ENCODE measurements at regions not wholly inside any gene's neighbourhood (a gene's known extent, or its start where the extent isn't known, plus 50 kb on each side); places are given as distances from the start of the nearest gene placed in this dataset.

- Histone ChIP-seq H3K4me3 (ENCODE audit: low read length in 3 of 3) (no peak overlapping the region), H3K4me1 (ENCODE audit: control insufficient read depth in 3 of 3, insufficient read depth in 3 of 3, low read length in 3 of 3) (no peaks in the 10 kb centered on the region), H3K36me3 (ENCODE audit: control insufficient read depth in 3 of 3, insufficient read depth in 3 of 3, low read length in 3 of 3) (no peaks in the 10 kb centered on the region), H3K27me3 (ENCODE audit: control insufficient read depth in 3 of 3, insufficient read depth in 3 of 3, low read length in 3 of 3) (no peaks in the 10 kb centered on the region), H3K27ac (ENCODE audit: low read depth, low read length) (no peak overlapping the region), H3K9ac (ENCODE audit: low read depth in 1 of 3, low read length in 3 of 3) (no peak overlapping the region), H3K9me3 (ENCODE audit: control insufficient read depth in 3 of 3, low read length in 3 of 3) (peaks cover 0 to 5% (median 0%) of the 10 kb centered on the region in 3 donors)
Observed at GRCh38 chr5:104650313-104651055, 1087.9 kb upstream of the NUDT12 start.

- Histone ChIP-seq H3K27ac (ENCODE audit: low read depth, low read length) (no peak overlapping the region), H3K4me1 (ENCODE audit: control insufficient read depth in 3 of 3, insufficient read depth in 3 of 3, low read length in 3 of 3) (no peaks in the 10 kb centered on the region), H3K4me3 (ENCODE audit: low read length in 3 of 3) (no peak overlapping the region), H3K9ac (ENCODE audit: low read depth in 1 of 3, low read length in 3 of 3) (no peak overlapping the region), H3K9me3 (ENCODE audit: control insufficient read depth in 3 of 3, low read length in 3 of 3) (no peaks in the 10 kb centered on the region), H3K27me3 (ENCODE audit: control insufficient read depth in 3 of 3, insufficient read depth in 3 of 3, low read length in 3 of 3) (no peaks in the 10 kb centered on the region), H3K36me3 (ENCODE audit: control insufficient read depth in 3 of 3, insufficient read depth in 3 of 3, low read length in 3 of 3) (no peaks in the 10 kb centered on the region)
Observed at GRCh38 chr5:104646416-104646815, 1083.8 kb upstream of the NUDT12 start.

GRCh38 chr5:104643320-104643719 is 1080.7 kb upstream of the NUDT12 start:
- Histone ChIP-seq H3K27ac (ENCODE audit: low read depth, low read length) (no peak overlapping the region), H3K36me3 (ENCODE audit: control insufficient read depth in 3 of 3, insufficient read depth in 3 of 3, low read length in 3 of 3) (no peaks in the 10 kb centered on the region), H3K9ac (ENCODE audit: low read depth in 1 of 3, low read length in 3 of 3) (no peak overlapping the region), H3K4me3 (ENCODE audit: low read length in 3 of 3) (no peak overlapping the region), H3K4me1 (ENCODE audit: control insufficient read depth in 3 of 3, insufficient read depth in 3 of 3, low read length in 3 of 3) (no peaks in the 10 kb centered on the region), H3K9me3 (ENCODE audit: control insufficient read depth in 3 of 3, low read length in 3 of 3) (no peaks in the 10 kb centered on the region), H3K27me3 (ENCODE audit: control insufficient read depth in 3 of 3, insufficient read depth in 3 of 3, low read length in 3 of 3) (no peaks in the 10 kb centered on the region)

GRCh38 chr5:104635227-104635626 is 1072.6 kb upstream of the NUDT12 start:
- Histone ChIP-seq H3K9ac (ENCODE audit: low read depth in 1 of 3, low read length in 3 of 3) (no peak overlapping the region), H3K27me3 (ENCODE audit: control insufficient read depth in 3 of 3, insufficient read depth in 3 of 3, low read length in 3 of 3) (no peaks in the 10 kb centered on the region)

GRCh38 chr5:104628911-104629310 is 1066.3 kb upstream of the NUDT12 start:
- Histone ChIP-seq H3K9ac (ENCODE audit: low read depth in 1 of 3, low read length in 3 of 3) (no peak overlapping the region), H3K4me3 (ENCODE audit: low read length in 3 of 3) (no peak overlapping the region), H3K27ac (ENCODE audit: low read depth, low read length) (no peak overlapping the region), H3K4me1 (ENCODE audit: control insufficient read depth in 3 of 3, insufficient read depth in 3 of 3, low read length in 3 of 3) (no peaks in the 10 kb centered on the region), H3K36me3 (ENCODE audit: control insufficient read depth in 3 of 3, insufficient read depth in 3 of 3, low read length in 3 of 3) (no peaks in the 10 kb centered on the region), H3K9me3 (ENCODE audit: control insufficient read depth in 3 of 3, low read length in 3 of 3) (no peaks in the 10 kb centered on the region), H3K27me3 (ENCODE audit: control insufficient read depth in 3 of 3, insufficient read depth in 3 of 3, low read length in 3 of 3) (no peaks in the 10 kb centered on the region)

More at GRCh38 chr5:104635227-104635626, 1072.6 kb upstream of the NUDT12 start:
- H3K27ac ChIP-seq (ENCODE audit: low read depth, low read length), result no peak overlapping the region
- no peaks in the 10 kb centered on the region for H3K36me3 ChIP-seq (ENCODE audit: control insufficient read depth in 3 of 3, insufficient read depth in 3 of 3, low read length in 3 of 3)
- H3K4me3 ChIP-seq (ENCODE audit: low read length in 3 of 3), result no peak overlapping the region
- H3K4me1 ChIP-seq (ENCODE audit: control insufficient read depth in 3 of 3, insufficient read depth in 3 of 3, low read length in 3 of 3), result no peaks in the 10 kb centered on the region
- H3K9me3 ChIP-seq (ENCODE audit: control insufficient read depth in 3 of 3, low read length in 3 of 3), result no peaks in the 10 kb centered on the region

GRCh38 chr5:104626122-104626521 is 1063.5 kb upstream of the NUDT12 start:
- Histone ChIP-seq H3K4me1 (ENCODE audit: control insufficient read depth in 3 of 3, insufficient read depth in 3 of 3, low read length in 3 of 3) (no peaks in the 10 kb centered on the region), H3K9ac (ENCODE audit: low read depth in 1 of 3, low read length in 3 of 3) (no peak overlapping the region), H3K9me3 (ENCODE audit: control insufficient read depth in 3 of 3, low read length in 3 of 3) (no peaks in the 10 kb centered on the region), H3K36me3 (ENCODE audit: control insufficient read depth in 3 of 3, insufficient read depth in 3 of 3, low read length in 3 of 3) (no peaks in the 10 kb centered on the region), H3K27ac (ENCODE audit: low read depth, low read length) (no peak overlapping the region), H3K27me3 (ENCODE audit: control insufficient read depth in 3 of 3, insufficient read depth in 3 of 3, low read length in 3 of 3) (no peaks in the 10 kb centered on the region), H3K4me3 (ENCODE audit: low read length in 3 of 3) (no peak overlapping the region)

- no peaks in the 10 kb centered on the region for H3K4me1 ChIP-seq (ENCODE audit: control insufficient read depth in 3 of 3, insufficient read depth in 3 of 3, low read length in 3 of 3)
- H3K27me3 ChIP-seq (ENCODE audit: control insufficient read depth in 3 of 3, insufficient read depth in 3 of 3, low read length in 3 of 3), result no peaks in the 10 kb centered on the region
- H3K36me3 ChIP-seq (ENCODE audit: control insufficient read depth in 3 of 3, insufficient read depth in 3 of 3, low read length in 3 of 3), result no peaks in the 10 kb centered on the region
- no peak overlapping the region for H3K4me3 ChIP-seq (ENCODE audit: low read length in 3 of 3)
- H3K9me3 ChIP-seq (ENCODE audit: control insufficient read depth in 3 of 3, low read length in 3 of 3), result no peaks in the 10 kb centered on the region
- no peak overlapping the region for H3K27ac ChIP-seq (ENCODE audit: low read depth, low read length)
- H3K9ac ChIP-seq (ENCODE audit: low read depth in 1 of 3, low read length in 3 of 3), result no peak overlapping the region
Observed at GRCh38 chr5:104612005-104612404, 1049.4 kb upstream of the NUDT12 start.

GRCh38 chr5:104611135-104611767 is 1048.7 kb upstream of the NUDT12 start:
- Histone ChIP-seq H3K9ac (ENCODE audit: low read depth in 1 of 3, low read length in 3 of 3) (no peak overlapping the region), H3K27ac (ENCODE audit: low read depth, low read length) (no peak overlapping the region), H3K36me3 (ENCODE audit: control insufficient read depth in 3 of 3, insufficient read depth in 3 of 3, low read length in 3 of 3) (no peaks in the 10 kb centered on the region), H3K4me3 (ENCODE audit: low read length in 3 of 3) (no peak overlapping the region), H3K27me3 (ENCODE audit: control insufficient read depth in 3 of 3, insufficient read depth in 3 of 3, low read length in 3 of 3) (no peaks in the 10 kb centered on the region), H3K4me1 (ENCODE audit: control insufficient read depth in 3 of 3, insufficient read depth in 3 of 3, low read length in 3 of 3) (no peaks in the 10 kb centered on the region), H3K9me3 (ENCODE audit: control insufficient read depth in 3 of 3, low read length in 3 of 3) (no peaks in the 10 kb centered on the region)

- Histone ChIP-seq H3K4me3 (ENCODE audit: low read length in 3 of 3) (no peak overlapping the region), H3K4me1 (ENCODE audit: control insufficient read depth in 3 of 3, insufficient read depth in 3 of 3, low read length in 3 of 3) (no peaks in the 10 kb centered on the region), H3K27me3 (ENCODE audit: control insufficient read depth in 3 of 3, insufficient read depth in 3 of 3, low read length in 3 of 3) (no peaks in the 10 kb centered on the region), H3K9ac (ENCODE audit: low read depth in 1 of 3, low read length in 3 of 3) (no peak overlapping the region), H3K27ac (ENCODE audit: low read depth, low read length) (no peak overlapping the region), H3K9me3 (ENCODE audit: control insufficient read depth in 3 of 3, low read length in 3 of 3) (no peaks in the 10 kb centered on the region), H3K36me3 (ENCODE audit: control insufficient read depth in 3 of 3, insufficient read depth in 3 of 3, low read length in 3 of 3) (no peaks in the 10 kb centered on the region)
Observed at GRCh38 chr5:104606258-104606829, 1043.8 kb upstream of the NUDT12 start.

- H3K4me1 ChIP-seq (ENCODE audit: control insufficient read depth in 3 of 3, insufficient read depth in 3 of 3, low read length in 3 of 3), result no peaks in the 10 kb centered on the region
- no peaks in the 10 kb centered on the region for H3K36me3 ChIP-seq (ENCODE audit: control insufficient read depth in 3 of 3, insufficient read depth in 3 of 3, low read length in 3 of 3)
- no peaks in the 10 kb centered on the region for H3K9me3 ChIP-seq (ENCODE audit: control insufficient read depth in 3 of 3, low read length in 3 of 3)
- no peaks in the 10 kb centered on the region for H3K27me3 ChIP-seq (ENCODE audit: control insufficient read depth in 3 of 3, insufficient read depth in 3 of 3, low read length in 3 of 3)
- no peak overlapping the region for H3K27ac ChIP-seq (ENCODE audit: low read depth, low read length)
- H3K4me3 ChIP-seq (ENCODE audit: low read length in 3 of 3), result no peak overlapping the region
- no peak overlapping the region for H3K9ac ChIP-seq (ENCODE audit: low read depth in 1 of 3, low read length in 3 of 3)
Observed at GRCh38 chr5:104599726-104600125, 1037.1 kb upstream of the NUDT12 start.
